Epithelial cell of esophagus (primary cell): ENCODE measurements at regions not wholly inside any gene's neighbourhood (a gene's known extent, or its start where the extent isn't known, plus 50 kb on each side); places are given as distances from the start of the nearest gene placed in this dataset.

ENCODE experiments used
- DNase-seq: peaks from one replicate; pipeline ENCODE4 v3.0.0; 2010; ENCODE audit warnings: low read depth
- H3K4me3 ChIP-seq: 2 replicates; pipeline ENCODE4 v1.5.1; 2011; ENCODE audit warnings: mild to moderate bottlenecking, low read length, control low read depth
- TF ChIP-seq, protein P1 (sequence below): IDR thresholded peaks from 2 replicates; pipeline ENCODE4 v1.5.1; 2011; ENCODE audit warnings: low read depth, mild to moderate bottlenecking, low read length, control low read depth, inconsistent platforms; ENCODE audit not compliant: insufficient read depth; ENCODE audit errors: missing control alignments

DNA sequence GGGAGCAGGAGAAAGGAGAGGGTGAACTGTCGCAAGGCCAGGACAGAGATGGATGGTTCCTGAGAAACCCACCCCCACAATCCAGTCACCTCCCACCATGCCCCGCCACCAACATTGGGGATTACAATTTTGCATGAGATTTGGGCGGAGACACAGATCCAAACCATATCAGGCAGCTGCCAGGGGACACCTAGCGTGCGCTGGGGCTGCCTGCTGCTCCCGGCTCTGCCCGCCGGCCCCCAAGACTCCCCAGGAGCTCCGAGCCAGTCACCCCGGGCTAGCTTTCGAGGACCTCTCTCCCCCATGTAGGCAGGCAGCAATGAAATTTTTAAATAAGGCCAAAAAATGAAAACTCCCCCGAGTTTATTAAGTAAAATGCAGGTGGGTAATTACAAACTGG, 111.7 kb downstream of the UNCX start:
- H3K4me3 ChIP-seq, result no peak overlapping the region
- TF ChIP-seq, protein P1, sequence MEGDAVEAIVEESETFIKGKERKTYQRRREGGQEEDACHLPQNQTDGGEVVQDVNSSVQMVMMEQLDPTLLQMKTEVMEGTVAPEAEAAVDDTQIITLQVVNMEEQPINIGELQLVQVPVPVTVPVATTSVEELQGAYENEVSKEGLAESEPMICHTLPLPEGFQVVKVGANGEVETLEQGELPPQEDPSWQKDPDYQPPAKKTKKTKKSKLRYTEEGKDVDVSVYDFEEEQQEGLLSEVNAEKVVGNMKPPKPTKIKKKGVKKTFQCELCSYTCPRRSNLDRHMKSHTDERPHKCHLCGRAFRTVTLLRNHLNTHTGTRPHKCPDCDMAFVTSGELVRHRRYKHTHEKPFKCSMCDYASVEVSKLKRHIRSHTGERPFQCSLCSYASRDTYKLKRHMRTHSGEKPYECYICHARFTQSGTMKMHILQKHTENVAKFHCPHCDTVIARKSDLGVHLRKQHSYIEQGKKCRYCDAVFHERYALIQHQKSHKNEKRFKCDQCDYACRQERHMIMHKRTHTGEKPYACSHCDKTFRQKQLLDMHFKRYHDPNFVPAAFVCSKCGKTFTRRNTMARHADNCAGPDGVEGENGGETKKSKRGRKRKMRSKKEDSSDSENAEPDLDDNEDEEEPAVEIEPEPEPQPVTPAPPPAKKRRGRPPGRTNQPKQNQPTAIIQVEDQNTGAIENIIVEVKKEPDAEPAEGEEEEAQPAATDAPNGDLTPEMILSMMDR, result no peak
- no peak for DNase-seq

DNA sequence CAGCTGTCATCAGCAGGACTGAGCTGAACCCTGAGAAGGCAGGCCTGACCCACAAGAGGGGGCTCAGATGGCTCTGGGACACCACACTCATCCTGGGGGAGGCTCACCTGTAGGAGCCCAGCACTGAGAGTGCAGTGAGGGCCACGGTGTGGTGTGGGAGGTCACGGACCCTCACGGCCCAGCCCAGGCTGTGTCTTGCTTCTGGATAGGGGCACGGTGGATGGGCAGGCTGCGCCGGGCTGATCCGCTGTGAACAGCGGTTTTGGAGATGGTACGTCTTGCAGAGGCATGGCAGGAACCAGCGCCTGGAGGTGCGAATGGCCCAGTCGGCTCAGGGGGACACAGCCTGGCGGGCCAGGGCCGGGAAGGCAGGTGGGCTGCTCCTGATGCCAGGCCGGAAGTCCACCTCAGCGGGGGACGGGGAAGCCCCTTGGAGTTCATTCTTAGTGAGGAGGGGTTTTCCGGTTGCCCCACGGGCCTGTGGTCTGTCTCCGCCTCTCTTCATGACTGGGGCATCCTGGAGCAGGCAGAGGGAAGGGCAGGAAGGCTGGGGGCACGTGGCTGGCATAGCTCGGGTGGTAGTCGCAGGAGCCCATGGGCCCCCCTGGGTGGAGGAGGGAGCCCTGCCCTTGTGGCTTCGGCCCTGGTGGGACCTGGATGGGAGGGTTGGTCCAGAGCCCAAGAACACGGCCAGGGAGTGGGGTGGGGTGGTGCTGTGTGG, 112.5 kb downstream of the UNCX start:
- TF ChIP-seq, protein P1, result no peak
- DNase-seq, result no peak

DNA sequence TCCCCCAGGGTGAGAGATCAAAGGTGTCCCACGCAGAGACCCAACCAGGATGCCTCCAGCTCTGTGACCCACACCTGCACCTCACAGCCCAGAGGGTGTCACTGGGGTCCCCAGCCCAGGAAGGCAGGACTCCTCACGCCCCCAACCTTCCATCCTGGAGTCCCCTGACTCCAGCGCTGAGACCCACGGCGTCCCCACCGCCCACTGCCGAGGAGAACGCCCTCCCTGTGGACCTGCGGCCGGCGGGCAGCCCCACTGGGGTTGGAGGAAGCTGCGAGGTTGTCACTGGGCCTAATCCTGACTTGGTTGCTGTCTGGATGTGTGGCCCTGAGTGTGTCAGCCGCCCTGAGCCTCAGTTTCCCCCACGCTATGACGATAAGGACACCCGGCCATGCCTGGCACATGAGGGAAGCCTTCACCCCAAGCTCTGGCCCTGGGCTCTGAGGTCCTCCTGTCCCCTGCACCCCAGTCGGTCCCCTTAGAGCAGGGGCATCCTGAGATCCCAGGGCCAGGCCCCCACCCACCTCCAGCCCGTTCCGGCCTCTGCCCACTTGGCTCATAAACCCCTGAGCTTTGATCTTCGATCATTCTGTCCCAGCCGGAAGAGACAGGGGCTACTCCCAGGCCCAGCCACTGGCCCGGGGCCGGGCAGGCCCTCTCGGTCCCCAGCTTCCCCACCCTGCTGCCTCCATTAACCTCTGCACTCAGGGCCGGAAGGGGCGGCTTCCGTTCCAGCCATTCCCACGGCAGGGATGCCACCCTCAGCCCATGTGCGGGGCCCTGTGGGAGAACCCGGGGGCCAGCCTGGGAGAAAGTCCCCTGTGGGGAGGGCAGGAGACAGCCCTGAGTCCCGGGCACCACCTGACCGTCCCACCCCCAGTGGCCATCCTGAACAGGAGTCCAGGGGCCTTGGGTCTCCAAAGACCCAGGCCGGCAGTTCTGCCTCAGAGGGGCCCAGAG, 113.2 kb downstream of the MICALL2 start:
- no peak overlapping the region for H3K4me3 ChIP-seq
- DNase-seq, result no peak
- TF ChIP-seq, protein P1, result no peak

More for the DNA sequence above, 112.5 kb downstream of the UNCX start:
- no peak overlapping the region for H3K4me3 ChIP-seq

DNA sequence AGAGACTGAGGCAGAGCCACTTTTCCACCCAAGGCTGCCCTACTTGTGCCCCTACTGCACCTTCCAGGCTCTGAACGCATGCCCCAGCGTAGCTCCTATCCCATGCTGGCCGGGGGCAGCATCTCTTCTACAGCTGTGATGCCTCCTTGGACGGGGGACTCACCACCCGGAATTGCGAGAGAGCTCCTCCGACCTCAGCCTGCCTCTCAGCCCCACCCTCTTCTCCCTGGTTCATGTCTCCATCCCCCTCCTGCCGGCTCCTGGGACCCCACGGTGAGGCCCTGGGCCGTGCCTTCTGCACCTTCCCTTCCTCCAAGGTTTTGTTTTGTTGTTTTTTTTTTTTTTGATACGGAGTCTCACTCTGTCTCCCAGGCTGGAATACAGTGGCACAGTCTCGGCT, 112.4 kb downstream of the MICALL2 start:
- DNase-seq, result no peak
- no peak overlapping the region for H3K4me3 ChIP-seq
- TF ChIP-seq, protein P1, result no peak

DNA sequence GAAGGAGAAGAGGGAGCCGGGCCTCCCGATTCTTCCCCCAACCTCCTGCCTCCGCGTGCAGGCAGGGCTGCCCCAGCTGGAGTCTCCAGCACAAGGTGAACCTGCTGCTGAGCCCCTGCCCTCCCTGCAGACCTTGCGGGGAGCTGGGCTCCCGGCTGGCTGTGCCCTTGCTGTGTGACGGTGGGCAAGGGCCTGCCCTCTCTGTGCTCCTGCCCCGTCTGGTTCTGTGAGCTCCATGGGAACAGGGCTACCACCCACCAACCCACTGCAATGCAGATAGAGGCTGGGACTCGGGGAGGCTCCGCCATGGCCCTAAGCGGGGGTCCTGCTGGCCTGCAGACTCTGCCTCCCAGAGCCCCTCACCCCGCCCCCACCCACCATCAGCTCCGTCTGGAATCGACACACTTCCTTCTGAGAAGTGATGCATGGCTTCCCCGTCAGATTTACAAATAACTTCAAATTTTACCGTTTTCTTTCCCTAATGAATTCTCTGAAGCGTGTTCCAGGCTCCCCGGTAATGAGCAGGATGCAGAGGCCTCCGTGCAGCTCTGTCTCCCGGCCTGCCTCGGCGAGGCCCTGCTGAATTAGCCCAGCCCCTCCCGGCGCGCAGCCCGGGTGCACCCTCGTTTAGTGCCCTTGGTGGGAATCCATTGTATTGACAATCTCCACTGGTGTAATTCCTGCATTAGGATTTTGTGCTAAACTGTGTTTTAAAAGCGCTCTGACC, 111.0 kb downstream of the MICALL2 start:
- no peak for DNase-seq
- H3K4me3 ChIP-seq, result no peak overlapping the region
- TF ChIP-seq, protein P1, result no peak

DNA sequence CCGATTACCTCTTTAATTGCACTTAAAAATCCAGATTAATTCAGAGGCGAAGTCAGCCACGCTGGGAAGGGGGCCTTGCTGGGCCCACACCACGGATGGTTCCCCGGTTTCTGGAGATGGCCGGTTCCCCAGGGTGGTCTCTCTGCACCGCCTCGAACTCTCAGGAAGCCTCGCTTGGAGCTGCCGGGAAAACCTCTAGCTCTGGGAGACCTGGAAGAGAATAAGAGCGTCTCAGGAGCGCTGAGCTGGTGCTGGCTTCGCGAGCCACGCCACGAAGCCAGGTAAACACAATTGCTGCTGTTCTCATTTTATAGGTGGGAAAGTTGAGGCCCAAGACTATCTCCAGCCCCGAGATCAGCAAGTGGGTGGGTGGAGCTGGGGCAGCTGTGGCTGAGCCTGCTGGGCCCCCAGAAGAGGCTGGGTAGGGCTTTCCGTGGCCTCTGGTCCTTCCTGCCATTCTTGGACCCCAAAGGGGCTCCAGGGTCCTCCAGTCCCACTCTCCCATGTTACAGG, 110.4 kb downstream of the MICALL2 start:
- no peak for DNase-seq
- TF ChIP-seq, protein P1, result no peak
- H3K4me3 ChIP-seq, result no peak overlapping the region
